Body of pancreas (tissue), 4 donors: ENCODE measurements at regions not wholly inside any gene's neighbourhood (a gene's known extent, or its start where the extent isn't known, plus 50 kb on each side); places are given as distances from the start of the nearest gene placed in this dataset.

Experiments used
- CTCF ChIP-seq, 7 experiments: fragments of 450-650 bp in 4 of 7; fragments of 200-600 bp in 3 of 7; sonication (generic) in 3 of 7; IDR thresholded peaks; one replicate each; pipeline ENCODE4 v1.5.1; 2016 to 2019; ENCODE audit warnings: antibody characterized with exemption in 7 of 7
- POLR2A ChIP-seq, 3 donors: fragments of 450-650 bp; IDR thresholded peaks; one replicate each; pipeline ENCODE4 v1.6.1; 2016; ENCODE audit warnings: antibody characterized with exemption in 3 of 3, mild to moderate bottlenecking in 2 of 3

- TF ChIP-seq CTCF (IDR thresholded peaks at IDR 0.05) (no peak), POLR2A (IDR thresholded peaks at IDR 0.05) (no peak)
Observed at GRCh38 chr11:8814923-8815240, 96.1 kb upstream of the AKIP1 start.
